ENCODE measurements at regions not wholly inside any gene's neighbourhood (a gene's known extent, or its start where the extent isn't known, plus 50 kb on each side); places are given as distances from the start of the nearest gene placed in this dataset.

DNA sequence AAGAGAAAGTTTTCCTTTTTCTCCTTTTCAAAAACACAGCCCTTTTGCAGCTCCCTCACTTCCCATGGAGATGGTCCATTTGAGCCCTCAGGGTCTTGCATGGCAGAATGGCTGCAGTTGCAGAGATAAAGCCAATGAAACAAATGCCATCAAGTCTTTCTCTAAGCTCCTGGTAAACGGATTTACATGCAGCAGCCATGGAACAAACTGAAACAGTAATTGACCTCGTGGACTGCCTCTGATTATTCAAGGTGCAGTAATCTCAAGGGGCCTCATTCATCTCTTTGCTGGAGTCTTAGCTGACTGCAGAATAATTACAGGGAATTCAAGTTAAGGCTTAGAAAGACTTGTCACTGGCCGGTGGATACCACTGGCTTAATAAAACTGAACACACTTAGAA lies 125.1 kb downstream of the SQOR start:
- no peaks in the 10 kb centered on the region for H3K79me1 ChIP-seq (ENCODE audit: low read depth, low read length)
- H2BK120ac ChIP-seq (replicated peaks; ENCODE audit: low read depth, low read length): no peak overlapping the region
- H2BK5ac ChIP-seq (ENCODE audit: low read depth, low read length): no peak overlapping the region
- H3K36me3 ChIP-seq (ENCODE audit: control insufficient read depth in 2 of 4, insufficient read depth in 4 of 4, low read length in 3 of 4): no peaks in the 10 kb centered on the region
- no peaks in the 10 kb centered on the region; a peak in 1 of 4 replicates for H3K9me3 ChIP-seq (ENCODE audit: insufficient read depth in 2 of 2, low read depth in 1 of 2, low read length in 1 of 2)
- no peak overlapping the region for H2BK12ac ChIP-seq (ENCODE audit: low read depth, low read length)
- H3K23ac ChIP-seq (ENCODE audit: insufficient read length): no peak overlapping the region
- H4K5ac ChIP-seq (ENCODE audit: insufficient read length, low read depth, low read length): no peak overlapping the region
- ChIA-PET POLR2A (ENCODE audit: partially characterized antibody) (no interaction called here), CTCF (ENCODE audit: partially characterized antibody) (interaction anchor here (0.8 to 3.1 kb wide), 10 partner anchors 13 to 55 kb away, joined by 3 to 12 read pairs (median 4); no protein-coding TSS in a partner anchor)
- no peak overlapping the region for H2BK15ac ChIP-seq (ENCODE audit: low read length)
- DNase-seq (ENCODE audit: low read depth in 1 of 2, low spot score in 2 of 2) (no peak), FAIRE-seq (no peak)
- H3K4me3 ChIP-seq (ENCODE audit: extremely low read depth in 1 of 4, insufficient read depth in 2 of 4, low read depth in 3 of 4, low read length in 4 of 4): no peak overlapping the region
- H3K79me2 ChIP-seq (ENCODE audit: control insufficient read depth in 1 of 2, insufficient read depth in 2 of 2, low read length in 2 of 2): no peaks in the 10 kb centered on the region
- H3K56ac ChIP-seq (replicated peaks; ENCODE audit: insufficient read length, low read depth, low read length): no peak overlapping the region
- H3K4me2 ChIP-seq (ENCODE audit: insufficient read depth in 1 of 2, low read depth in 2 of 2, low read length in 2 of 2): no peak overlapping the region
- H2BK20ac ChIP-seq (ENCODE audit: low read length): no peak overlapping the region
- no peak overlapping the region for H3K18ac ChIP-seq (ENCODE audit: extremely low read depth, low read length)
- H3K4me1 ChIP-seq (replicated peaks in 1 of 4; ENCODE audit: control insufficient read depth in 3 of 4, insufficient read depth in 4 of 4, low read length in 3 of 4): 0 out of 7 replicates have a peak, but pooled peaks cover 0 to 6% (median 1%) of the 10 kb centered on the region in 4 experiments
- WGBS, 2 experiments (ENCODE audit: extremely low coverage in 1 of 2, insufficient coverage in 1 of 2, insufficient read length in 1 of 2, insufficient replicate concordance in 2 of 2, low coverage in 1 of 2, low lambda C conversion rate in 2 of 2, missing lambda C conversion rate in 1 of 2): 84% methylated on average over 3 of the region's 3 CpGs; no CpG with 5 or more reads in 1 of the 2 experiments
- no peak overlapping the region for H2AFZ ChIP-seq (ENCODE audit: low read length)
- H3K27ac ChIP-seq (ENCODE audit: low read depth, low read length): no peak overlapping the region
- H4K20me1 ChIP-seq (replicated peaks in 1 of 2; ENCODE audit: control insufficient read depth in 1 of 2, insufficient read depth in 2 of 2, low read length in 2 of 2): no peaks in the 10 kb centered on the region
- no peak overlapping the region for H2AK5ac ChIP-seq (ENCODE audit: low read depth, low read length)
- H3K23me2 ChIP-seq (ENCODE audit: low read depth, low read length): no peaks in the 10 kb centered on the region
- no peak overlapping the region for H4K8ac ChIP-seq (ENCODE audit: extremely low read depth, insufficient read depth, low read length)
- H3K14ac ChIP-seq (ENCODE audit: insufficient read length): no peak overlapping the region
- no peaks in the 10 kb centered on the region for H3K27me3 ChIP-seq (replicated peaks in 1 of 4; ENCODE audit: control insufficient read depth in 3 of 4, extremely low read depth in 1 of 4, insufficient read depth in 3 of 4, low read length in 3 of 4)
- no peak overlapping the region for H4K91ac ChIP-seq (replicated peaks; ENCODE audit: insufficient read length, low read length)
- no peak overlapping the region for H3K9ac ChIP-seq (replicated peaks in 1 of 4; ENCODE audit: extremely low read depth in 1 of 4, low read depth in 3 of 4, low read length in 3 of 4)
- no peak overlapping the region for H3K4ac ChIP-seq (replicated peaks; ENCODE audit: insufficient read length, low read depth, low read length)
- TF ChIP-seq MAFK (IDR thresholded peaks at IDR 0.05; ENCODE audit: low read depth, low read length) (no peak), GABPA (IDR thresholded peaks at IDR 0.05; ENCODE audit: borderline replicate concordance, insufficient read depth, low read length) (no peak), HDAC2 (IDR thresholded peaks at IDR 0.05; ENCODE audit: borderline replicate concordance in 1 of 2, low read depth in 2 of 2, low read length in 2 of 2) (no peak), POU5F1 (IDR thresholded peaks at IDR 0.05; ENCODE audit: low read depth, low read length) (no peak), SP4 (IDR thresholded peaks at IDR 0.05; ENCODE audit: low read length) (no peak), RAD21 (IDR thresholded peaks at IDR 0.05 in 1 of 2, conservative IDR thresholded peaks at IDR 0.05 in 1 of 2; ENCODE audit: low read depth in 2 of 2, low read length in 2 of 2) (no peak), BCL11A (IDR thresholded peaks at IDR 0.05; ENCODE audit: low read depth in 2 of 2, low read length in 2 of 2) (no peak), EP300 (IDR thresholded peaks at IDR 0.05; ENCODE audit: borderline replicate concordance in 1 of 2, low read depth in 2 of 2, low read length in 2 of 2) (no peak), NANOG (IDR thresholded peaks at IDR 0.05; ENCODE audit: insufficient read depth, low read depth, low read length, poor library complexity, severe bottlenecking) (no peak), CEBPB (IDR thresholded peaks at IDR 0.05; ENCODE audit: low read depth, low read length) (no peak), FOSL1 (IDR thresholded peaks at IDR 0.05; ENCODE audit: insufficient read depth, low read depth, low read length) (no peak), PHF8 (conservative IDR thresholded peaks at IDR 0.05; ENCODE audit: low read depth, low read length) (no peak), POLR2A (IDR thresholded peaks at IDR 0.05; ENCODE audit: control extremely low read depth in 1 of 2, low read depth in 2 of 2, low read length in 2 of 2) (no peak)
- TF ChIP-seq, protein P1, sequence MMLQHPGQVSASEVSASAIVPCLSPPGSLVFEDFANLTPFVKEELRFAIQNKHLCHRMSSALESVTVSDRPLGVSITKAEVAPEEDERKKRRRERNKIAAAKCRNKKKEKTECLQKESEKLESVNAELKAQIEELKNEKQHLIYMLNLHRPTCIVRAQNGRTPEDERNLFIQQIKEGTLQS (IDR thresholded peaks at IDR 0.05; ENCODE audit: insufficient read depth, low read depth, low read length): no peak

All from H1 (cell line).